ENCODE measurements at regions not wholly inside any gene's neighbourhood (a gene's known extent, or its start where the extent isn't known, plus 50 kb on each side); places are given as distances from the start of the nearest gene placed in this dataset.

DNA sequence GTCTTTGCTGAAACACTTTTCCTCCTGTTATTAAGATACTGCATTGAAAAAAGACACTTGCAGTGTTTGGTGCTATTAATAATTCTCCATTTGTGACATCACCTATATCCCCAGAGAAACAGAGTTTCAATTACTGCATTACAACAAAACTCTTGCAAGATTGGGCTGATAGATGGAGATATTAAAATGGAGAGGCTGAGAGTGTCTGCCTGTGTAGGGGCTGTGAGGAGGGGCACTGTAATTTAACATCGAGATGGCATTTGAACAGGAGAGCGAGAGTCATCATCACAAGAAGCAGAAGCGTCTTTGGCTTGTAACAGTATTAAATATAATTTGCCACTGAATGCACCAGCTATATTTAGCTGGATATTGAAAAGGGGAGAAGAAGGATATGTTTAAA lies 316.5 kb downstream of the CDH26 start:
- DNase-seq (ENCODE audit: low spot score), result no peak

DNA sequence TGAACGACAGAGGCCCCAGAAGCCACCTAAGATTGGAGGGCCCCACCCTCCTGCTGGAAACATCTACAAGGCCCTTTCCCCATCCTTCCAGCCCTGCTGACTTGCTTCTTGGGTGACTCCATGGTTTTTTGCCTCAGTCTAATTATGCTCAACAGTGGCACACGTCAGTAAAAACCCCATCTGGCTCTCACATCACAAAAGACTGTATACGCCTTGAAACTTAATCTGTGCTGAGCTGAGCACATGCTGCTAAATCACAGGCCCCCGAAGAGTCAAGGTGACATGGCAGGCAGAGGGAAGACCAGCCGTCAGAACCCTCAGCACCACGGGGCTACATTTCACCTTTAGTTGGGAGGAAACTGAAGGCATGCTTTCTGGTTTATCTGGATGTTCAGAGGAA lies 323.1 kb downstream of the CDH26 start:
- no peak for DNase-seq (ENCODE audit: low spot score)

DNA sequence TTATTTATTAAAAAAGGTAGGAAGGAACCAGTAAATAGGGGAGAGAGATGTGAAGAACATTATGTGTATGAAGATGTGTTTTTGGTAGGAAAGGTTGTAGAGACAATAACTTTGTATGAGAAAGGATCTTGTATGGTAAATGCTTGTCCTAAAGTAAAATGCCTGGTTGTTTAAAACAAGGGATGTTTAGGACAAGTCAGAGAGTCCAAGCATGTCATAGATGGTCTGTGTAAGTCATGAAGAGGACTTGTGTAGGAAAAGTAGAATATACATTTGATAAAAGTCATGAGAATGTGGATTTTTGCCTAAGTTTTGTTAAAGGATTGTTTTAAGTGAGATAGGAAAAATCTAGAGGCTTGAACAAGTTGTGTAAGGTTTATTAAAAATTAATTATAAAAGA lies 325.1 kb downstream of the CDH26 start:
- DNase-seq (ENCODE audit: low spot score), result no peak

DNA sequence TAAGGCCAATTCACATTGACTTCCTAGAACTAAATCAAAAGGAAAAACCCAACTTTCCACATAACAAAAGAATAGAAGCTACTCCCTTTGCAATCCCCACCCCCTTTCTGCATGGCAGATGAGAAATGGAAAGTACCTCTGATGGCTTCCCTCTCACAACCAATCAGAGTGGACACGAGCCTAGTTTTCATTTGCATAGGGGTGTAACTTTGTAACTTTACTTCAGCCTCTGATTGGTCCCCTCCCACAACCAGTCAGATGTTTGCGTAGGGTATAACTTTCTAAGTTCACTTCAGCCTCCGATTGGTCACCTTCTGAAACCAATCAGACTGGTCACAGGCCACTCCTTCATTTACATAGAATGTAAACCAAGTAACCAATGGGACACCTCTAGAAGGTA lies 328.5 kb downstream of the CDH26 start:
- DNase-seq (ENCODE audit: low spot score), result no peak

GRCh38 chr20:60288945-60289344 lies 330.7 kb downstream of the CDH26 start:
- DNase-seq (ENCODE audit: low spot score), result no peak

DNA sequence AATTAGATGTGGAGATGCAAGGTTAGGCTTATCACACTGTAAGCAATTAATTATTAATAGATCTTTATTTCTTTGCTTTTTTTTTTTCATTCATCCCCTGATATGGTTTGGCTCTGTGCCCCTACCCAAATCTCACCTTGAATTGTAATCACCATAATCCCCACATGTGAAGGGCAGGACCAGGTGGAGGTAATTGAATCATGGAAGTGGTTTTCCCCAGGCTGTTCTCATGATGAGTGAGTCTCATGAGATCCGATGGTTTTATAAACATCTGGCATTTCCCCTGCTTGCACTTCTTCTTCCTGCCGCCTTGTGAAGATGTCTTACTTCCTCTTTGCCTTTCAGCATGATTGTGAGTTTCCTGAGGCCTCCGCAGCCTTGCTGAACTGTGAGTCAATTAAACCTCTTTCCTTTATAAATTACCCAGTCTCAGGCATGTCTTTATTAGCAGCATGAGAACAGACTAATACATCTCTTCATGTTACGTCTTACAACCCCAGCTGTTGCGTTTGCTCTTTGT lies 333.8 kb downstream of the CDH26 start:
- DNase-seq (ENCODE audit: low spot score), result no peak

GRCh38 chr20:60294632-60295031 lies 336.4 kb downstream of the CDH26 start:
- DNase-seq (ENCODE audit: low spot score), result no peak

GRCh38 chr20:60295214-60295613 lies 337.0 kb downstream of the CDH26 start:
- DNase-seq (ENCODE audit: low spot score), result no peak

DNA sequence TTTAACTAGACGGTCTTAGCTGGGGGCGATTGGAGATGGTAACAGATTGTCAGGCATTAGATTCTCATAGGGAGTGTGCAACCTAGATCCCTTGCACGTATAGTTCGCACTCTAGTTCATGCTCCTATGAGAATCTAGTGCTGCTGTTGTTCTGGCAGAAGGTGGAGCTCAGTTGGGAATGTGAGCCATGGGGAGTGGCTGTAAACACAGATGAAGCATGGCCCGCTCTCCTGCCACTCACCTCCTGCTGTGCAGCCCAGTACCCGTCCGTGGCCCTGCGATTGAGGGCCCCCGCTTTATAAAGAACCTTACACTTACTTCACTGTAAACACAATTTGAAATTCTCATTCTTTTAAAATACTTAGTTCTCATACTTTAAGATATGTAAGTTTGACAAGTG lies 339.4 kb downstream of the CDH26 start:
- DNase-seq (ENCODE audit: low spot score), result no peak

GRCh38 chr20:60298647-60299046 lies 340.4 kb downstream of the CDH26 start:
- DNase-seq (ENCODE audit: low spot score), result no peak

GRCh38 chr20:60299951-60300350 lies 341.7 kb downstream of the CDH26 start:
- DNase-seq (ENCODE audit: low spot score), result no peak

DNA sequence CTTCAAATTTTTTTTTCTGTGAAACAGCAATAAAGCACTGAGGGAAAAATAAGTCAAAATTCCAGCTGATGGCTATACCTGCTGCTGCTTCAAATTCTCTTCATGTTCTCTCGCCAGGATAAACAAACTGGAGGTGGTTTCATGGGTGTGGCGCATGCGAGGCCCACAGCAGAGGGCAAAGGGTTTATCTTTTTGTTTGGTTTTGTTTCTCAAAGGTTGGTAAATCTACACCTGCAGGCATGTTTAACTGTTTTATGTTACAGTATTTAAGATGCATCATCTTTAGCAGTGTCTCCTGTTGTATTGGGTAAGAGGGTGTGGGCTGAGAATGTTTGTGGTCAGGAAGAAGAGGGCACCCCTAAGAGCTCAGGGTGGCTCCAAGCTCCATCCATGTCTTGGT lies 342.2 kb downstream of the CDH26 start:
- DNase-seq (ENCODE audit: low spot score), result no peak

DNA sequence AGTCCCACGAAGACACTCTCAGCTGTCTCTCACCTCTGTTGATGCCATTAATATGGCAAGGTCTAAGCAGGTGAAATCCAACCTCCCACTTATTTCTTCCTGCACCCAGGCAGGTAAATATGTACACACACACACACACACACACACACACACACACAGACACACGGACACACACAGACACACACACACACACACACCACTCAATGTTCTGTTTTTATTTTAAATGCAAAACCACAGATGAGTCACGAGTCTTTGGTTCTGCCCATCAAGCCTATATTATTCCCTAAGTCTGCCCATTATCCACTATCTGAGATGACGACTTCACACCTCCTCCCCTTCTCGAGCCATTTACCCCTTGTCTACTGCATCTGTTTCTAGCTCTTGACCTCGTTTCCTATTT lies 344.7 kb downstream of the CDH26 start:
- no peak for DNase-seq (ENCODE audit: low spot score)

DNA sequence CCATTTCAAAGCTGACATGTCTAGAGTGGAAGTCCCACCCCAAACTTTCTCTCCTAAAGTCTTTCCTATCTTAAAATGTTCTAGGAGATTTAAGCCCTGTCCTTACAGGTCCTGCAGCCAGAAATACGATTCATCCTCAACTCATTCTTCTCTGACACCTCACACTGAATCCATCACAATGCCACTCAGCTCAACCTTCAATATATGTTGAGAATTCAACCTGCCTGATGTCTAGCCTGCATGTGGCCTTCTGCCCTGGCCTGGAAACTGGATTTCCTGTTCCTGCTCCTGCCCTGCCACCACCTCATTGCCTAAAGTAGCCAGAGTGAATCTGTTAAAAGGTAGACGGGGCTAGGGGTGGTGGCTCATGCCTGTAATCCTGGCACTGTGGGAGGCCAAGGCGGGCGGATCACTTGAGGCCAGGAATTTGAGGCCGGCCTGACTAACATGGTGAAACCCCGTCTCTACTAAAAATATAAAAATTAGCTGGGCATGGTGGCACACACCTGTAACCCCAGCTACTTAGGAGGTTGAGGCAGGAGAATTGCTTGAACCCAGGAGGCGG lies 345.9 kb downstream of the CDH26 start:
- no peak for DNase-seq (ENCODE audit: low spot score)

DNA sequence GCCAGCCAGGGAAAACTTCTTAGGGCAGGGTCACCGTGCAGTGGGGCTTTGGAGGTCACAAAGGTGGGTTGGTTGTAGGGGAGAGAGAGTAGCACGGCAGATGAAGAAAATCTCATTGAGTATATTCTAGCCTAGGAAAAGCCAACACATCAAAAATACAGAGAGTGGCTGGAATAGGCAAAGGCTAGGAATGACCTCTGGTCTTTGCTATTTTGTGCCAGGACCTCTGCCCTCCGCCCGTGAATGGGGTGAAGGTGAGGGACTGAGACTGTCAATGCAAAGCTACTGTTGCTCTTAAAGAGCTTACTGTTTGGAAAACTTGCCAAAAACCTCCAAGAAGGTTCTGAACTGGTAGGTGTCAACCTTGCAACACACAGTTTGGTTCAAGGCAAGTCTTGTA lies 346.7 kb downstream of the CDH26 start:
- no peak for DNase-seq (ENCODE audit: low spot score)

GRCh38 chr20:60306105-60306504 lies 347.9 kb downstream of the CDH26 start:
- no peak for DNase-seq (ENCODE audit: low spot score)

DNA sequence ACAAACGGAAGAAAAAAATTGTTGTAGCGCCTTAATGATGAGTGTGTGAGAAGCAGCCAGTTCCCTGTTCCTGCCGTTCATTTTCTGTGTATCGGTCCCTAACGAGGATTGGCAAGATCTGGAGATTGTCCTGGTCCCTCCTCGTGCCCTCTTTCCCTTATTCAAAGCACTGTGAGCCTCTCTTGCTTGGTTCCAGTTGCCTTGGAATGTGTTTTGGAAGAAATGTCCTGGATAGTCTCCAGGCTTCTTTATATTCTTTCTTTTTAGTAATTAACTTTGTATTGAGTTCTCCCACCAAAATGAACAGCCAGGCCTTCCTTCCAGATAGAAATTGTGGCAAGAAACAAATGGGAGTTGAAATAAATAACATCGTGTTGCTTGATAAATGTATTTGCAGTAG lies 348.3 kb downstream of the CDH26 start:
- DNase-seq (ENCODE audit: low spot score), result no peak

GRCh38 chr20:60310560-60311349 lies 352.5 kb downstream of the CDH26 start:
- no peak for DNase-seq (ENCODE audit: low spot score)

- no peak for DNase-seq (ENCODE audit: low spot score)
Measured at GRCh38 chr20:60313191-60313590, 355.0 kb downstream of the CDH26 start.

DNA sequence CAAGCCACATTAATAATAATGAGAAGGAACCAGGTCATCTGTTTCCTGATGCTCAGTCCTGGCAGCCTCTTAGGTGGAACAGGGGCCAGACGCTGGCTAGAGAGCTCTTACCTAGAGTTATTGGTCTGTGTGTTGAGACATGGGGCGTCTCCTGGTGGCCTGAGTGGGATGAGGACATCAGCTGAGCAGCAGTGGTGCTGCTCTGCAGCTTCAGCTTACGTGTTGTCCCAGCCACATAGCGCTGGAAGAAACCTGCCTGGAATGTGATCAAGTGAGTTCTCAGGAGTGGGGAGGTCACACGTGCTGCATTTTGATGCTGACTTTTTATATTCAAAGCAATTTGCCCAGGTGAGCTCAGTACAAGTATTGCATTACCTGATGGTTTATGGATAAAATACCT lies 355.4 kb downstream of the CDH26 start:
- DNase-seq (ENCODE audit: low spot score), result no peak

GRCh38 chr20:60314727-60315126 lies 356.5 kb downstream of the CDH26 start:
- no peak for DNase-seq (ENCODE audit: low spot score)

- no peak for DNase-seq (ENCODE audit: low spot score)
Measured at GRCh38 chr20:60316476-60317158, 358.4 kb downstream of the CDH26 start.

DNA sequence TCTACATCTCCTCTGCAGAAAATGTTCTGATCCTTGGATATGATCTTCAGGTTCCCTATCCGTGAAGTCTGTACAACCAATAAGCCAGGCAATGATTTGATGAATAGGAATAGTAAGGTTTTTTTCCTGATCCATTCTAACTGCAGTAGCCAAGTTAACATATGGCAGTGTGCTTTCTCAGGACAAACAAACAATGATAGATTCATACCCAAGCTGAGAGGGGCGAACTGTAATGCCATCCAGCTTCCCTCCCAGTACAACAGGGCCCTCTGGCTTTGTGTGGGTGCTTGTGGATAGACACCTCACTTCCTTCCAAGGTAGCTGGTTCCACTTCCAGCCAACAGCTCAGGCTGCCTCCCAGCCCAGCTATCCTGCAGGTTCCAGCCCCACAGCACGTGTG lies 359.2 kb downstream of the CDH26 start:
- no peak for DNase-seq (ENCODE audit: low spot score)
